Chondrocyte (in vitro differentiated cells): ENCODE measurements at regions not wholly inside any gene's neighbourhood (a gene's known extent, or its start where the extent isn't known, plus 50 kb on each side); places are given as distances from the start of the nearest gene placed in this dataset.

Experiments
- DNase-seq: peaks from one replicate; pipeline ENCODE4 v3.0.0; 2021; ENCODE audit warnings: mixed read lengths, low spot score
- H3K27ac Mint-ChIP-seq: one replicate; pipeline ENCODE4 v1.8.0; 2021; ENCODE audit warnings: mild to moderate bottlenecking, moderate library complexity, mixed read lengths; ENCODE audit not compliant: unreplicated experiment
- H3K27me3 Mint-ChIP-seq: 2 replicates; pipeline ENCODE4 v1.8.0; 2021; ENCODE audit warnings: low read depth, mixed read lengths
- H3K36me3 Mint-ChIP-seq: 2 replicates; pipeline ENCODE4 v1.8.0; 2021; ENCODE audit warnings: low read depth, mixed read lengths
- H3K4me1 Mint-ChIP-seq: 2 replicates; pipeline ENCODE4 v1.8.0; 2021; ENCODE audit warnings: low read depth, mild to moderate bottlenecking, mixed read lengths
- H3K4me3 Mint-ChIP-seq: one replicate; pipeline ENCODE4 v1.8.0; 2021; ENCODE audit warnings: mild to moderate bottlenecking, moderate library complexity, mixed read lengths; ENCODE audit not compliant: unreplicated experiment
- H3K9me3 Mint-ChIP-seq: 2 replicates; pipeline ENCODE4 v1.8.0; 2021; ENCODE audit warnings: low read depth, mixed read lengths
- TF ChIP-seq, protein P1 (sequence below): fragments of 200-600 bp; sonication (generic); IDR thresholded peaks from 2 replicates; pipeline ENCODE4 v1.5.0; 2021; ENCODE audit warnings: antibody characterized with exemption, mild to moderate bottlenecking, moderate library complexity

DNA sequence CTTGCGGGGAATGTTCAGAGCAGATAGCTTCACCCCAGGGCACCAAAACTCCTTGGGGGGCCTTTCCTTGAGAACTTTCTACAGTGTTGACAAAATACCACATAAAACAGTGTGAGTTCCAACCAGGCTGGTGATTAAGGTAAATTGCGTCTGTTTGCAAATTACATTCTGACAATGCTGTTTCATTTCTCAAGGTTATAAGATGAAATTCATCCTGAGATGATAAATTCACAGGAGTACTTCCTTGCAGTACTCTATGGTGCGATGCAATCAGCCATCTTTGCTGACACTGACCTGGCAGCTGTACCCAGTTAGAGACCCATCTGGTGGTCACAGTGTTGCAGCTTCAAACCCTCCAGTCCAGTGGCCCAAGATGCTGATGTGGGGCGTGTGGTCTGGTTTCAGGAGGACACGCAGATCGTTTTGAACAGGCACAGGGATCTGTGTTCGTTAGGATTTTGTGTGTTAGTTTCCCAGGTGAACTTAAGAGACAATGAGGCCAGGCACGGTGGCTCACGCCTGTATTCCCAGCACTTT lies 99.5 kb upstream of the SLC66A3 start:
- Mint-ChIP-seq H3K9me3 (peaks cover 4% of the 10 kb centered on the region), H3K36me3 (peaks cover 2% of the 10 kb centered on the region), H3K4me1 (no peaks in the 10 kb centered on the region), H3K27me3 (peaks cover 15% of the 10 kb centered on the region), H3K27ac (no peak overlapping the region), H3K4me3 (no peak overlapping the region)
- TF ChIP-seq, protein P1, sequence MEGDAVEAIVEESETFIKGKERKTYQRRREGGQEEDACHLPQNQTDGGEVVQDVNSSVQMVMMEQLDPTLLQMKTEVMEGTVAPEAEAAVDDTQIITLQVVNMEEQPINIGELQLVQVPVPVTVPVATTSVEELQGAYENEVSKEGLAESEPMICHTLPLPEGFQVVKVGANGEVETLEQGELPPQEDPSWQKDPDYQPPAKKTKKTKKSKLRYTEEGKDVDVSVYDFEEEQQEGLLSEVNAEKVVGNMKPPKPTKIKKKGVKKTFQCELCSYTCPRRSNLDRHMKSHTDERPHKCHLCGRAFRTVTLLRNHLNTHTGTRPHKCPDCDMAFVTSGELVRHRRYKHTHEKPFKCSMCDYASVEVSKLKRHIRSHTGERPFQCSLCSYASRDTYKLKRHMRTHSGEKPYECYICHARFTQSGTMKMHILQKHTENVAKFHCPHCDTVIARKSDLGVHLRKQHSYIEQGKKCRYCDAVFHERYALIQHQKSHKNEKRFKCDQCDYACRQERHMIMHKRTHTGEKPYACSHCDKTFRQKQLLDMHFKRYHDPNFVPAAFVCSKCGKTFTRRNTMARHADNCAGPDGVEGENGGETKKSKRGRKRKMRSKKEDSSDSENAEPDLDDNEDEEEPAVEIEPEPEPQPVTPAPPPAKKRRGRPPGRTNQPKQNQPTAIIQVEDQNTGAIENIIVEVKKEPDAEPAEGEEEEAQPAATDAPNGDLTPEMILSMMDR = no peak
- DNase-seq = no peak

DNA sequence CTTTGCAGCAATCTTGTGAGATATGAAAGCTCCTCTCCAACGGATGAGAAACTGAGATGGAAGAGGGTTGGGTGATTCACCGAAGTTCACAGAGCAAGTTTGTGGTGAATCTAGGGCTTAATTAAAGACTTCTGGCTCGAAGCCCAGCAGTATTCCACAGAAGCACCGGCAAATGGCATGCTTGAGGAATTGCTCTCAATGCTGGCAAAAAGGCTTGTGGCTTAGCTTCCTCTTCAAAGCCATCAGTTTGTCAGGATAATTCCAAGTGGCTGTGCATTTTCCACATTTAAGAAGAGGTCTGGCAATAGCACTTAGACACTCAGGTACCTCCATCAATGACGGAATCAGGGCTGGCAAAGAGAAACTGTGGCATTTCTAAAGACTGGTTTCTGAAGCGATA lies 98.7 kb upstream of the SLC66A3 start:
- H3K27ac Mint-ChIP-seq = no peak overlapping the region

DNA sequence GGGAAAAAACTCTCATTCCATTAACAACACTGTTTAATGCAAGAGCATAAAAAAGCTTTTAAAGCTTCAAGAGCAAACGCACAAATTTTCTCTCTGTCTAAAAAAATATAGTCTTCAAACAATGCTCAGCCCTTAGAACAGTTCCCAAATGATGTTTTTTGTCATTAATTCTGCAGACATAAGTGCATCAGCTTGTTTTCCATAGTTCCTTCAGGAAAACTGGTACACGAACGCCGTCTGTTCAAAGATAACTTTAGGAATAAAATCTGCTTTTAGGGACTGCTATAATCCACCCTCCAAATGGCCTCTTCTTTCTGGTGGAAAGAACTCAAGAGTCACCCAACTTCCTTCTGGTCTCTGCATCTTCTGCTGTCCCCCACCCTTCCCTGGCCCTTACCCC lies 98.2 kb upstream of the SLC66A3 start:
- no peak for DNase-seq
- TF ChIP-seq, protein P1 = no peak
- Mint-ChIP-seq H3K27ac (no peak overlapping the region), H3K4me1 (no peaks in the 10 kb centered on the region), H3K9me3 (peaks cover 10% of the 10 kb centered on the region), H3K4me3 (no peak overlapping the region), H3K36me3 (peaks cover 5% of the 10 kb centered on the region), H3K27me3 (peaks cover 18% of the 10 kb centered on the region)

More for the DNA sequence above, 98.7 kb upstream of the SLC66A3 start:
- H3K4me1 Mint-ChIP-seq = no peaks in the 10 kb centered on the region
- H3K27me3 Mint-ChIP-seq = peaks cover 18% of the 10 kb centered on the region
- TF ChIP-seq, protein P1 = no peak
- H3K9me3 Mint-ChIP-seq = peaks cover 8% of the 10 kb centered on the region
- H3K36me3 Mint-ChIP-seq = peaks cover 4% of the 10 kb centered on the region
- no peak for DNase-seq
- no peak overlapping the region for H3K4me3 Mint-ChIP-seq

DNA sequence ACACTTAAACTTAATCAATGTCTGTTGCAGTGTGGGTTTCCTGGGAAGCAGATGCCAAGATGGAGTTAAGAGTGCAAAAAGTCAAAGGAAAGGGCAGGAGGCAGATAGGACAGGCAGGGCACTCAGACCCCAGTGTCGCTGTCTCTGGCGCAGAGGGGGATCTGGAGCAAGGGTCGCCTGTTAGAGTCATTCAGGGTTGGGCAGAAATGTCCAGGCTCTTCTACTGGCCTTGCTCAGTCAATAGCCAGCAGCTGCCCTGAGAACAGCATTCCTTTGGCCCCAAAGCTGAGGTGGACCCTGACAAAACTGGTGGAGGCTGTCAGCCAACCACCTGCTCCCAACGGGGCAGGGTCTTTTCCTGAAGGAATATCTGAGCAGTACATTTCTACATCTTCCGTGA lies 97.1 kb upstream of the SLC66A3 start:
- Mint-ChIP-seq H3K9me3 (peaks cover 20% of the 10 kb centered on the region), H3K4me1 (no peaks in the 10 kb centered on the region), H3K27ac (no peak overlapping the region), H3K36me3 (peaks cover 8% of the 10 kb centered on the region), H3K4me3 (no peak overlapping the region), H3K27me3 (peaks cover 18% of the 10 kb centered on the region)
- TF ChIP-seq, protein P1 = no peak
- DNase-seq = no peak

DNA sequence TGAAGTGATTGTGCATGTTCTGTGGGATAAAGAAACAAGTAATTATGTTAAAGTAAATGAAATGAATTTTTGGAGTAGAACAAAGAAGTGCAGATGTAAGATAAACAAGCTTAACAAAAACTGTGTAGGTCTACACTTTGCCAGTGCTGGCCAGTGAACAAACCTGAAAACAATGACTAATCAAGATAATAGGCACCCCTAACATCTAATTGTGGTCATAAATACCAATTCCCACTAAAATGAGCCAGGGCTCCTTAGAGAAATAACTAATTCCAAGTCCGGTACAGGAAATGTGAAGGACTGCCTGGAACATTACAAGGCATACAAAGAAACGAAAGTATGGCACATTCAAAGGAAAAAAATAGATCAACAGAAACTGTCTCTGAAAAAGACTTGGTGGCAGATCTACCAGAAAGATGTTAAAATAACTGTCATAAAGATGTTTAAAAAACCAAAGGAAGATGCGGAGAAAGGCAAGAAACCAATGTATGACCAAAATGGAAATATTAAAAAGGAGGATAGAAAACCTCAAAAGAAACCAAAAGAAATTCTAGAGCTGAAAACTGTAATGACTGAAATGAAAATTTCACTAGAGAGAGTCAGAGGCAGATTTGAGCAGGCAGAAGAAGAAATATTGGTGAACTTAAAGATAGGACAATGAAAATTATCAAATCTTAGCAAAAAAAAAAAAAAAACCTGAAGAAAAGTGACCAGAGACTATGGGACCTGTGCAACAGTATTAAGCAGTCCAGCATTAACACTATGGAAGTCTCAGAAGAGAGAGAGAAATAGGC lies 94.7 kb upstream of the SLC66A3 start:
- H3K27ac Mint-ChIP-seq = no peak overlapping the region
- TF ChIP-seq, protein P1 = no peak
- no peak overlapping the region for H3K4me3 Mint-ChIP-seq
- no peaks in the 10 kb centered on the region for H3K4me1 Mint-ChIP-seq
- DNase-seq = no peak
- peaks cover 8% of the 10 kb centered on the region for H3K36me3 Mint-ChIP-seq
- H3K9me3 Mint-ChIP-seq = peaks cover 20% of the 10 kb centered on the region
- H3K27me3 Mint-ChIP-seq = peaks cover 27% of the 10 kb centered on the region
